Gastroesophageal sphincter (tissue), 3 donors: ENCODE measurements at regions not wholly inside any gene's neighbourhood (a gene's known extent, or its start where the extent isn't known, plus 50 kb on each side); places are given as distances from the start of the nearest gene placed in this dataset.
"Not testable (repeated sequence)": the region's sequence is repeated elsewhere in the genome, so short reads cannot be mapped to it uniquely, and the experiment has no call there.

Source experiments
- POLR2A ChIP-seq, 2 donors: fragments of 450-650 bp; IDR thresholded peaks; one replicate each; pipeline ENCODE4 v1.6.1; 2017; ENCODE audit warnings: antibody characterized with exemption in 2 of 2, mild to moderate bottlenecking in 2 of 2, moderate library complexity in 1 of 2
- POLR2AphosphoS5 ChIP-seq: sonication (generic); formaldehyde crosslinking; IDR thresholded peaks from one replicate; pipeline ENCODE4 v1.6.1; 2017; ENCODE audit warnings: antibody characterized with exemption
- TF ChIP-seq, protein P1 (sequence below), 4 experiments: fragments of 200-600 bp in 2 of 4; fragments of 450-650 bp in 2 of 4; sonication (generic) in 1 of 4; IDR thresholded peaks; one replicate each; pipeline ENCODE4 v1.5.1; 2017 to 2019; ENCODE audit warnings: antibody characterized with exemption in 4 of 4, mild to moderate bottlenecking in 2 of 4, moderate library complexity in 2 of 4

- TF ChIP-seq, protein P1, sequence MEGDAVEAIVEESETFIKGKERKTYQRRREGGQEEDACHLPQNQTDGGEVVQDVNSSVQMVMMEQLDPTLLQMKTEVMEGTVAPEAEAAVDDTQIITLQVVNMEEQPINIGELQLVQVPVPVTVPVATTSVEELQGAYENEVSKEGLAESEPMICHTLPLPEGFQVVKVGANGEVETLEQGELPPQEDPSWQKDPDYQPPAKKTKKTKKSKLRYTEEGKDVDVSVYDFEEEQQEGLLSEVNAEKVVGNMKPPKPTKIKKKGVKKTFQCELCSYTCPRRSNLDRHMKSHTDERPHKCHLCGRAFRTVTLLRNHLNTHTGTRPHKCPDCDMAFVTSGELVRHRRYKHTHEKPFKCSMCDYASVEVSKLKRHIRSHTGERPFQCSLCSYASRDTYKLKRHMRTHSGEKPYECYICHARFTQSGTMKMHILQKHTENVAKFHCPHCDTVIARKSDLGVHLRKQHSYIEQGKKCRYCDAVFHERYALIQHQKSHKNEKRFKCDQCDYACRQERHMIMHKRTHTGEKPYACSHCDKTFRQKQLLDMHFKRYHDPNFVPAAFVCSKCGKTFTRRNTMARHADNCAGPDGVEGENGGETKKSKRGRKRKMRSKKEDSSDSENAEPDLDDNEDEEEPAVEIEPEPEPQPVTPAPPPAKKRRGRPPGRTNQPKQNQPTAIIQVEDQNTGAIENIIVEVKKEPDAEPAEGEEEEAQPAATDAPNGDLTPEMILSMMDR (IDR thresholded peaks at IDR 0.05): not testable (repeated sequence)
- TF ChIP-seq POLR2A (IDR thresholded peaks at IDR 0.05); POLR2AphosphoS5: not testable (repeated sequence)
Observed at GRCh38 chr5:110834933-110835332, 96.1 kb downstream of the SLC25A46 start.
